ENCODE measurements at regions not wholly inside any gene's neighbourhood (a gene's known extent, or its start where the extent isn't known, plus 50 kb on each side); places are given as distances from the start of the nearest gene placed in this dataset.

- Histone ChIP-seq H3K36me3 (no peaks in the 10 kb centered on the region), H3K27ac (peak overlapping the region in 1 of 2 donors; percentile 67), H3K9me3 (no peaks in the 10 kb centered on the region), H3K4me1 (no peaks in the 10 kb centered on the region), H3K4me3 (no peak overlapping the region), H3K27me3 (no peaks in the 10 kb centered on the region)
- TF ChIP-seq, protein P1, sequence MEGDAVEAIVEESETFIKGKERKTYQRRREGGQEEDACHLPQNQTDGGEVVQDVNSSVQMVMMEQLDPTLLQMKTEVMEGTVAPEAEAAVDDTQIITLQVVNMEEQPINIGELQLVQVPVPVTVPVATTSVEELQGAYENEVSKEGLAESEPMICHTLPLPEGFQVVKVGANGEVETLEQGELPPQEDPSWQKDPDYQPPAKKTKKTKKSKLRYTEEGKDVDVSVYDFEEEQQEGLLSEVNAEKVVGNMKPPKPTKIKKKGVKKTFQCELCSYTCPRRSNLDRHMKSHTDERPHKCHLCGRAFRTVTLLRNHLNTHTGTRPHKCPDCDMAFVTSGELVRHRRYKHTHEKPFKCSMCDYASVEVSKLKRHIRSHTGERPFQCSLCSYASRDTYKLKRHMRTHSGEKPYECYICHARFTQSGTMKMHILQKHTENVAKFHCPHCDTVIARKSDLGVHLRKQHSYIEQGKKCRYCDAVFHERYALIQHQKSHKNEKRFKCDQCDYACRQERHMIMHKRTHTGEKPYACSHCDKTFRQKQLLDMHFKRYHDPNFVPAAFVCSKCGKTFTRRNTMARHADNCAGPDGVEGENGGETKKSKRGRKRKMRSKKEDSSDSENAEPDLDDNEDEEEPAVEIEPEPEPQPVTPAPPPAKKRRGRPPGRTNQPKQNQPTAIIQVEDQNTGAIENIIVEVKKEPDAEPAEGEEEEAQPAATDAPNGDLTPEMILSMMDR (IDR thresholded peaks at IDR 0.05): no peak
- no peak for DNase-seq (ENCODE audit: low spot score)
Observed at GRCh38 chr18:43794363-43794762, 517.1 kb upstream of the SYT4 start.

DNA sequence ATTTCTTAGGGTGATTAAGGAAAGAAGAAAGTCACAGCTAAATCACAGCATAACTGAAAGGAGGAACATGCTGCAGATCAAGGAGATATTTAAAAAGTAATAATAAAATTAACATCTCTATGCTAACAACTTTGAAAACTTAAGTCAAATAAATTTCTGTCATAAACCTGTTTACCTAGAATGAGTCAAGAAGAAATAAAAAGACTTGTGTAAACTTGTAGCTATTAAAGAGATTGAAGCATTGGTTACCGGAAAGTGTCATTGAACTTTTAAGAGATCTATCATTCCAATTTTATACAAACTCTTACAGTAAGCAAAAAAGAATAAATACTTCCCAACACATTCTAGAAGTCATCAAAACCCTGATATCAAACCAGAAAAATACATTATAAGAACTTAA, 520.1 kb upstream of the SYT4 start:
- no peaks in the 10 kb centered on the region for H3K9me3 ChIP-seq
- H3K4me1 ChIP-seq: no peaks in the 10 kb centered on the region
- no peak overlapping the region for H3K4me3 ChIP-seq
- H3K27ac ChIP-seq: no peak overlapping the region
- H3K36me3 ChIP-seq: no peaks in the 10 kb centered on the region
- TF ChIP-seq, protein P1 (IDR thresholded peaks at IDR 0.05): no peak
- no peak for DNase-seq (ENCODE audit: low spot score)
- no peaks in the 10 kb centered on the region for H3K27me3 ChIP-seq

GRCh38 chr18:43800584-43800983, 523.3 kb upstream of the SYT4 start:
- Histone ChIP-seq H3K4me1 (no peaks in the 10 kb centered on the region), H3K9me3 (peaks cover 0 to 9% of the 10 kb centered on the region in 2 donors), H3K27me3 (no peaks in the 10 kb centered on the region), H3K27ac (no peak overlapping the region), H3K36me3 (no peaks in the 10 kb centered on the region), H3K4me3 (no peak overlapping the region)
- TF ChIP-seq, protein P1 (IDR thresholded peaks at IDR 0.05): no peak
- no peak for DNase-seq (ENCODE audit: low spot score)

DNA sequence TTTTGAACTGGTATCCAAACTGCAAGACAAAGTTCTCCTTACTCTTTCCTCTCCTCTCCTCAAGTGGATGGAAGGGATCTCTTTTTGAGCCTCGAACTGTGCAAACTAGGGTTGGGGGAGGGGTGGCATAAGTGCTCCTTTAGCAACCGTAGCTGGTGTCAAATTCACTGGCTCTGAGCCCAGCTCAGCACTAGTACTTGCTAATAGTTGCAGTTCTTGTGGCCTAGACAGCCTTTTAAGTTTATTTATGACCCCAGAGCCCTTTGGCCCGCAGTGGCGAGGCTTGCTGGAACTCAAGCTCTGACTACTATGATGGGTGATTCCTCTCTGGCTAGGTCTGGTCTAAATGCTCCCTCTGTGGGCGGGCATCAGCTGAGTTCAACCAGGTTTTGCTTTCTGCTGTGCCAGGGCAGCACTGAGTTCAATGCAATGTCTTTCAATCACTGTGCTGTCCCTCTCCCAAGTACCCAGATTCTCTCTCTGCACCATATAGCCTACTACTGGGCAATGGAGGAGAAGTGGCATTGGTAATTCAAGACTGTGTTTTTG, 528.4 kb upstream of the SYT4 start:
- TF ChIP-seq, protein P1 (IDR thresholded peaks at IDR 0.05): no peak
- Histone ChIP-seq H3K9me3 (peaks cover 0 to 9% of the 10 kb centered on the region in 2 donors), H3K4me1 (no peaks in the 10 kb centered on the region), H3K36me3 (no peaks in the 10 kb centered on the region), H3K27me3 (no peaks in the 10 kb centered on the region), H3K27ac (no peak overlapping the region), H3K4me3 (no peak overlapping the region)
- no peak for DNase-seq (ENCODE audit: low spot score)

DNA sequence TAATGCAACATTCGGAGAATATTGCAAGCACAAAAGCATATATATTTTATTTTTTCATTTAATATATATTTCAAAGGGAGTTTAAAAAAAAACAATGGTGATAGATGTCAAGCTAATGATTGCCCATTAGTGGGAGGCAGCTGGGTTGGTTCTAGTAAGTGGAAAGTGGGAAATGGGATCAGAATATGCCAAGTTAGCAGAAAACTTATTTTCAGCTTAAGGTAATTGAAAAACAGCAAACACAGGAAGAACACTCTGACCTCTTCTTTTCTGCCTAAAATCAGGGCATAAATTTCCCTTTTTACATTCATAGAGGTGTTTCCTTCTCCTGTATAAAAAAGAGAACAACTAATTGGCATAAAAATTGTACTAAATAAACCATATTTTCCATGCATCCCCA, 535.3 kb upstream of the SYT4 start:
- TF ChIP-seq, protein P1 (IDR thresholded peaks at IDR 0.05): no peak
- Histone ChIP-seq H3K4me1 (no peaks in the 10 kb centered on the region), H3K9me3 (peaks cover 0 to 11% of the 10 kb centered on the region in 2 donors), H3K27ac (no peak overlapping the region), H3K4me3 (no peak overlapping the region), H3K36me3 (no peaks in the 10 kb centered on the region), H3K27me3 (no peaks in the 10 kb centered on the region)
- no peak for DNase-seq (ENCODE audit: low spot score)

- H3K4me1 ChIP-seq: no peaks in the 10 kb centered on the region
Observed at GRCh38 chr18:43819397-43819796, 542.1 kb upstream of the SYT4 start.

More at GRCh38 chr18:43819397-43819796, 542.1 kb upstream of the SYT4 start:
- no peak overlapping the region for H3K27ac ChIP-seq
- no peaks in the 10 kb centered on the region for H3K36me3 ChIP-seq
- H3K4me3 ChIP-seq: no peak overlapping the region
- TF ChIP-seq, protein P1 (IDR thresholded peaks at IDR 0.05): no peak
- no peak for DNase-seq (ENCODE audit: low spot score)
- no peaks in the 10 kb centered on the region for H3K27me3 ChIP-seq
- peaks cover 0 to 11% of the 10 kb centered on the region in 2 donors for H3K9me3 ChIP-seq

Measured in right atrium auricular region (tissue), 2 donors.